Gastroesophageal sphincter (tissue), 4 donors: ENCODE measurements at regions not wholly inside any gene's neighbourhood (a gene's known extent, or its start where the extent isn't known, plus 50 kb on each side); places are given as distances from the start of the nearest gene placed in this dataset.
"Not testable (repeated sequence)": the region's sequence is repeated elsewhere in the genome, so short reads cannot be mapped to it uniquely, and the experiment has no call there.

Experiments
- ATAC-seq: fragments of 150-250 bp; one replicate; pipeline ENCODE4 v1.9.1; 2016; ENCODE audit warnings: mild to moderate bottlenecking, moderate library complexity
- H3K27ac ChIP-seq, 4 donors: fragments of 200-600 bp; sonication (generic) in 3 of 4; 1 replicate in 3 of 4; 2 replicates in 1 of 4; pipeline ENCODE4 v1.5.1; 2016 to 2019
- H3K27me3 ChIP-seq: fragments of 200-600 bp; sonication (generic); one replicate; pipeline ENCODE4 v1.5.1; 2019
- H3K36me3 ChIP-seq, 2 donors: fragments of 200-600 bp; sonication (generic); one replicate each; pipeline ENCODE4 v1.5.1; 2019; ENCODE audit warnings: control low read depth in 1 of 2
- H3K4me1 ChIP-seq, 3 donors: fragments of 200-600 bp; sonication (generic); 1 replicate in 2 of 3; 2 replicates in 1 of 3; pipeline ENCODE4 v1.5.1; 2016 to 2019; ENCODE audit warnings: control low read depth in 2 of 3
- H3K4me3 ChIP-seq, 2 donors: fragments of 200-600 bp; sonication (generic); one replicate each; pipeline ENCODE4 v1.5.1; 2019; ENCODE audit warnings: mild to moderate bottlenecking in 1 of 2, moderate library complexity in 1 of 2
- H3K9me3 ChIP-seq, 3 donors: fragments of 200-600 bp; sonication (generic); one replicate each; pipeline ENCODE4 v1.5.1; 2017 to 2019; ENCODE audit warnings: control low read depth in 2 of 3
- CTCF ChIP-seq, 4 experiments: fragments of 200-600 bp in 2 of 4; fragments of 450-650 bp in 2 of 4; sonication (generic) in 1 of 4; IDR thresholded peaks; one replicate each; pipeline ENCODE4 v1.5.1; 2017 to 2019; ENCODE audit warnings: antibody characterized with exemption in 4 of 4, mild to moderate bottlenecking in 2 of 4, moderate library complexity in 2 of 4
- EP300 ChIP-seq: sonication (generic); formaldehyde crosslinking; IDR thresholded peaks from one replicate; pipeline ENCODE4 v1.6.1; 2017; ENCODE audit warnings: antibody characterized with exemption, mild to moderate bottlenecking
- POLR2A ChIP-seq, 2 donors: fragments of 450-650 bp; IDR thresholded peaks; one replicate each; pipeline ENCODE4 v1.6.1; 2017; ENCODE audit warnings: antibody characterized with exemption in 2 of 2, mild to moderate bottlenecking in 2 of 2, moderate library complexity in 1 of 2
- POLR2AphosphoS5 ChIP-seq: sonication (generic); formaldehyde crosslinking; IDR thresholded peaks from one replicate; pipeline ENCODE4 v1.6.1; 2017; ENCODE audit warnings: antibody characterized with exemption
- WGBS, 2 donors: methylation state at CpG; one replicate each; pipeline ENCODE4 v1.1.5; 2018; ENCODE audit warnings: low coverage in 1 of 2; 5-methylcytosine and 5-hydroxymethylcytosine counted together

GRCh38 chr3:86772699-86773098 lies 218.2 kb downstream of the VGLL3 start:
- no peaks in the 10 kb centered on the region for H3K36me3 ChIP-seq
- ATAC-seq: no peak
- WGBS, 2 donors: 74 to 83% methylated on average over 2 to 4 of the region's 5 CpGs

DNA sequence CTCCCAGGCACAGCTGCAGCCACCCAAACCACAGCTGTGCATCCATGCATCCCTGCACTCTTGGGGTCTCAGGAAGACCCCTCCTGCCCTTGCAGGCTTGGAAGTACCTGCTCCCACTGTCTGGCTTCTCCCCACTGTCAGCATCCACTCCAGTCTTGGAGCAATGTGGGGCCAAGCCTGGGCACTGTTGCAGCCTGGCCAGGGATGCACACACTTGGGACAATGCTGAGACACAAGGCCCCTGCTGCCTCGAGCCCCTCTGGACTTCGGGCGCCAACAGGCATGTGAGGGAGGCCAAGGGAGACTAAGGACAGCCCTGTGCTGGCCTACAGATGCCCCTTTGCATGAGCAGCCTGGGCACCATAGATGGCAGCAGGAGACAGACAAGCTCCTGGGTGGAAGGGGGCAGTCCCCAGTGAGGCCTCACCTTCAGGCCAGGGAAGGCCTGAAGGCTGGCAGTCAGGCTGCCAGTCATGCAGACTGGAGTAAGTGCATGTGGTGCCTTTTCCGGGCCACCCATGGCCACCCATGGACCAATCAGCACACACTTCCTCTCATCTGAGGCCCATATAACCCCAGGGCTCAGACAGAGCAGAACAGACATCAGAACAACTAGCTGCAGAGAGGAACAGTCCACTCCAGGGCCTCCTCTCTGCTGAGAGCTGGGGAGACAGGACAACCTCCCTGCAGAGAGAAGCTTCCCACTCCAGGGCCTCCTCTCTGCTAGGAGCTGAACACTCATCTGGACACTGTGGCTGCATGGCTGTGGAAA lies 219.0 kb downstream of the VGLL3 start:
- Histone ChIP-seq H3K9me3 (no peaks in the 10 kb centered on the region), H3K27ac (no peak overlapping the region), H3K36me3 (no peaks in the 10 kb centered on the region), H3K4me1 (no peaks in the 10 kb centered on the region), H3K4me3 (no peak overlapping the region), H3K27me3 (no peaks in the 10 kb centered on the region)
- peak; percentile 16 for ATAC-seq
- WGBS, 2 donors: no CpG with 5 or more reads among the region's 4 CpGs
- TF ChIP-seq EP300 (no peak), CTCF (IDR thresholded peaks at IDR 0.05) (no peak), POLR2AphosphoS5 (no peak), POLR2A (IDR thresholded peaks at IDR 0.05) (no peak)

More at GRCh38 chr3:86772699-86773098, 218.2 kb downstream of the VGLL3 start:
- H3K4me1 ChIP-seq: no peaks in the 10 kb centered on the region
- H3K27me3 ChIP-seq: no peaks in the 10 kb centered on the region
- H3K4me3 ChIP-seq: no peak overlapping the region
- no peak for TF ChIP-seq EP300
- no peak for TF ChIP-seq CTCF (IDR thresholded peaks at IDR 0.05)
- no peak for TF ChIP-seq POLR2AphosphoS5
- TF ChIP-seq POLR2A (IDR thresholded peaks at IDR 0.05): no peak
- no peaks in the 10 kb centered on the region for H3K9me3 ChIP-seq
- no peak overlapping the region for H3K27ac ChIP-seq

GRCh38 chr3:86766331-86766730 lies 224.6 kb downstream of the VGLL3 start:
- no peaks in the 10 kb centered on the region for H3K9me3 ChIP-seq
- no peak overlapping the region for H3K27ac ChIP-seq
- H3K36me3 ChIP-seq: no peaks in the 10 kb centered on the region
- H3K4me1 ChIP-seq: no peaks in the 10 kb centered on the region
- no peak overlapping the region for H3K4me3 ChIP-seq
- H3K27me3 ChIP-seq: no peaks in the 10 kb centered on the region
- TF ChIP-seq POLR2A (IDR thresholded peaks at IDR 0.05): no peak
- WGBS, 2 donors: 71 to 77% methylated on average over 2 of the region's 2 CpGs
- ATAC-seq: no peak

DNA sequence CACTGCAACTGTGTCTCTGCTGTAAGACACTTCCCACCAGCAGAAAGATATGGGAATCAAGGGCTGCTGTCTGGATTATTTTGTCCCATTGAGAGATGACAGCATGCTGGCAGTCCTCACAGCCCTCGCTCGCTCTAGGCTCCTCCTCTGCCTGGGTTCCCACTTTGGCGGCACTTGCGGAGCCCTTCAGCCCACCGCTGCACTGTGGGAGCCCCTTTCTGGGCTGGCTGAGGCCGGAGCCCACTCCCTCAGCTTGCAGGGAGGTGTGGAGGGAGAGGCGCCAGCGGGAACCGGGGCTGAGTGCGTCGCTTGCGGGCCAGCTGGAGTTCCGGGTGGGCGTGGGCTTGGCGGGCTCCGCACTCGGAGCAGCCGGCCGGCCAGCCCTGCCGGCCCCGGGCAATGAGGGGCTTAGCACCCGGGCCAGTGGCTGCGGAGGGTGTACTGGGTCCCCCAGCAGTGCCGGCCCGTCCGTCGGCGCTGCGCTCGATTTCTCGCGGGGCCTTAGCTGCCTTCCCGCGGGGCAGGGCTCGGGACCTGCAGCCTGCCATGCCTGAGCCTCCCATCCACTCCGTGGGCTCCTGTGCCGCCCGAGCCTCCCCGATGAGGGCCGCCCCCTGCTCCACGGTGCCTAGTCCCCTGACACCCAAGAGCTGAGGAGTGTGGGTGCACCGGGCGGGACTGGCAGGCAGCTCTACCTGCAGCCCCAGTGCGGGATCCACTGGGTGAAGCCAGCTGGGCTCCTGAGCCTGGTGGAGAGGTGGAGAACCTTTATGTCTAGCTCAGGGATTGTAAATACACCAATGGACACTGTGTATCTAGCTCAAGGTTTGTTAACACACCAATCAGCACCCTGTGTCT lies 233.4 kb downstream of the VGLL3 start:
- ATAC-seq, H3K4me1 ChIP-seq, H3K4me3 ChIP-seq, H3K36me3 ChIP-seq, H3K27me3 ChIP-seq, H3K9me3 ChIP-seq, H3K27ac ChIP-seq: not testable (repeated sequence)
- WGBS, 2 donors: no CpG with 5 or more reads among the region's 44 CpGs

- no peaks in the 10 kb centered on the region for H3K9me3 ChIP-seq
- H3K4me3 ChIP-seq: no peak overlapping the region
- no peak overlapping the region for H3K27ac ChIP-seq
- ATAC-seq: no peak
- H3K36me3 ChIP-seq: no peaks in the 10 kb centered on the region
- no peaks in the 10 kb centered on the region for H3K27me3 ChIP-seq
- no peaks in the 10 kb centered on the region for H3K4me1 ChIP-seq
- no peak for TF ChIP-seq EP300
- no peak for TF ChIP-seq POLR2A (IDR thresholded peaks at IDR 0.05)
- no peak for TF ChIP-seq CTCF (IDR thresholded peaks at IDR 0.05)
- no peak for TF ChIP-seq POLR2AphosphoS5
- WGBS, 2 donors: 42 to 66% methylated on average over 4 of the region's 6 CpGs
Observed at GRCh38 chr3:86748015-86748414, 242.9 kb downstream of the VGLL3 start.

DNA sequence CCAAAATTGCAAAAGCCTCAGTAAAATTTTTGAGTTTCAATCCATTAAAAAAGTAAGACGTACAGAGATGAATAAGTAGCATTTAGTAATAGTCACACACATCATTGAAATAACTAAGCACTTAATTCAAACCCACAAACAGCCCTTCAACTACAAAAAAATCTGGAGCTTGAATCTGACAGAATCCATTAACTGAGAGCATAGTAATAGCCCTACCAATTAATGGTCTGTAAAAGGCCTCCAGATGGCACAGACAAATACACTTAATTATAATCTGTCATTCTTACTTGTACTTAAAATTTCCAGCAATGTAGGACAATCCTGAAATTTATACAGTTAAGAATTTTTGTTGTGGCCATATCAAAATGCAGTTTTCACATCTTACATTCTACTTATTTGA lies 246.9 kb downstream of the VGLL3 start:
- WGBS, 2 donors: 0 to 71% methylated on average over 1 of the region's 1 CpG
- ATAC-seq: no peak

More for the DNA sequence above, 246.9 kb downstream of the VGLL3 start:
- Histone ChIP-seq H3K36me3 (no peaks in the 10 kb centered on the region), H3K27ac (no peak overlapping the region), H3K9me3 (no peaks in the 10 kb centered on the region), H3K4me1 (no peaks in the 10 kb centered on the region), H3K27me3 (no peaks in the 10 kb centered on the region), H3K4me3 (no peak overlapping the region)
- TF ChIP-seq CTCF (IDR thresholded peaks at IDR 0.05): no peak
- TF ChIP-seq POLR2A (IDR thresholded peaks at IDR 0.05): no peak
